SK-N-SH treated with all-trans-retinoic acid at 6 μM for 48 hours (cell line): ENCODE measurements at regions not wholly inside any gene's neighbourhood (a gene's known extent, or its start where the extent isn't known, plus 50 kb on each side); places are given as distances from the start of the nearest gene placed in this dataset.

Experiments
- ATAC-seq: fragments of 200-7000 bp; cut with Tn5 transposase; 3 replicates; pipeline ENCODE4 v1.9.1; 2020; ENCODE audit warnings: mild to moderate bottlenecking, moderate library complexity
- BACH2 ChIP-seq: fragments of 250-450 bp; sonication (Bioruptor Pico); IDR thresholded peaks from 2 replicates; pipeline ENCODE4 v1.9.0; 2021; ENCODE audit warnings: mild to moderate bottlenecking, borderline replicate concordance
- CREB5 ChIP-seq: fragments of 250-450 bp; sonication (Bioruptor Pico); IDR thresholded peaks from 2 replicates; pipeline ENCODE4 v1.5.1; 2020; ENCODE audit warnings: low read depth, mild to moderate bottlenecking, moderate library complexity
- CSDC2 ChIP-seq: fragments of 250-450 bp; sonication (Bioruptor Pico); IDR thresholded peaks from 2 replicates; pipeline ENCODE4 v1.5.0; 2020; ENCODE audit warnings: mild to moderate bottlenecking, moderate library complexity
- CSRNP3 ChIP-seq: fragments of 250-450 bp; sonication (Bioruptor Pico); IDR thresholded peaks from 2 replicates; pipeline ENCODE4 v1.5.1; 2021; ENCODE audit warnings: mild to moderate bottlenecking, moderate library complexity
- GLIS3 ChIP-seq: fragments of 250-450 bp; sonication (Bioruptor Pico); IDR thresholded peaks from 2 replicates; pipeline ENCODE4 v1.5.0; 2020; ENCODE audit warnings: mild to moderate bottlenecking, moderate library complexity
- OSR1 ChIP-seq: fragments of 250-450 bp; sonication (Bioruptor Pico); IDR thresholded peaks from 2 replicates; pipeline ENCODE4 v1.8.0; 2022; ENCODE audit warnings: moderate library complexity, mild to moderate bottlenecking, inconsistent platforms
- PATZ1 ChIP-seq: fragments of 250-450 bp; sonication (Bioruptor Pico); IDR thresholded peaks from 2 replicates; pipeline ENCODE4 v1.8.0; 2020; ENCODE audit warnings: mild to moderate bottlenecking, moderate library complexity, borderline replicate concordance
- POU6F1 ChIP-seq: fragments of 250-450 bp; sonication (Bioruptor Pico); IDR thresholded peaks from 2 replicates; pipeline ENCODE4 v1.8.0; 2021; ENCODE audit warnings: low read depth, mild to moderate bottlenecking, moderate library complexity, borderline replicate concordance
- PPARA ChIP-seq: fragments of 250-450 bp; sonication (Bioruptor Pico); IDR thresholded peaks from 2 replicates; pipeline ENCODE4 v1.5.0; 2020; ENCODE audit warnings: mild to moderate bottlenecking, borderline replicate concordance
- RARB ChIP-seq: fragments of 250-450 bp; sonication (Bioruptor Pico); IDR thresholded peaks from 2 replicates; pipeline ENCODE4 v1.8.0; 2021; ENCODE audit warnings: mild to moderate bottlenecking, moderate library complexity
- SNAI2 ChIP-seq: fragments of 250-450 bp; sonication (Bioruptor Pico); IDR thresholded peaks from 2 replicates; pipeline ENCODE4 v1.5.0; 2020; ENCODE audit warnings: mild to moderate bottlenecking, moderate library complexity
- TCF4 ChIP-seq: fragments of 250-450 bp; sonication (Bioruptor Pico); IDR thresholded peaks from 2 replicates; pipeline ENCODE4 v1.8.0; 2021; ENCODE audit warnings: mild to moderate bottlenecking, moderate library complexity, borderline replicate concordance
- TOX ChIP-seq: fragments of 250-450 bp; sonication (Bioruptor Pico); IDR thresholded peaks from 2 replicates; pipeline ENCODE4 v1.8.0; 2021; ENCODE audit warnings: mild to moderate bottlenecking, moderate library complexity, borderline replicate concordance
- TSHZ2 ChIP-seq: fragments of 250-450 bp; sonication (Bioruptor Pico); IDR thresholded peaks from 2 replicates; pipeline ENCODE4 v1.5.0; 2020; ENCODE audit warnings: mild to moderate bottlenecking, moderate library complexity
- ZFP3 ChIP-seq: fragments of 250-450 bp; sonication (Bioruptor Pico); IDR thresholded peaks from 2 replicates; pipeline ENCODE4 v1.5.0; 2020; ENCODE audit warnings: mild to moderate bottlenecking, moderate library complexity
- ZFP30 ChIP-seq: fragments of 450-650 bp; formaldehyde crosslinking; IDR thresholded peaks from 2 replicates; pipeline ENCODE4 v1.5.0; 2022; ENCODE audit warnings: mild to moderate bottlenecking, moderate library complexity
- ZNF565 ChIP-seq: fragments of 450-650 bp; formaldehyde crosslinking; conservative IDR thresholded peaks from 2 replicates; pipeline ENCODE4 v1.5.0; 2020; ENCODE audit warnings: low read depth, mild to moderate bottlenecking, moderate library complexity
- ZNF70 ChIP-seq: fragments of 450-650 bp; formaldehyde crosslinking; IDR thresholded peaks from 2 replicates; pipeline ENCODE4 v1.5.0; 2020; ENCODE audit warnings: mild to moderate bottlenecking, moderate library complexity
- ZNF8 ChIP-seq: fragments of 450-650 bp; formaldehyde crosslinking; IDR thresholded peaks from 2 replicates; pipeline ENCODE4 v1.5.0; 2020; ENCODE audit warnings: mild to moderate bottlenecking, moderate library complexity

GRCh38 chr2:82797469-82797868 is 1661.6 kb downstream of the SUCLG1 start:
- ATAC-seq, result no peak
- TF ChIP-seq OSR1 (CRISPR knock-in tag) (no peak), PATZ1 (no peak), ZNF565 (no peak), RARB (CRISPR knock-in tag) (no peak)
- TF ChIP-seq, all 23 proteins: peak for 0

- no peak for ATAC-seq
Observed at GRCh38 chr2:82796132-82796531, 1662.9 kb downstream of the SUCLG1 start.

More at GRCh38 chr2:82796132-82796531, 1662.9 kb downstream of the SUCLG1 start:
- TF ChIP-seq SNAI2 (CRISPR knock-in tag), result no peak
- TF ChIP-seq OSR1 (CRISPR knock-in tag), result no peak
- TF ChIP-seq PPARA (CRISPR knock-in tag), result no peak
- no peak for TF ChIP-seq BACH2 (CRISPR knock-in tag)
- no peak for TF ChIP-seq TSHZ2 (CRISPR knock-in tag)
- TF ChIP-seq ZFP30 (CRISPR knock-in tag), result no peak
- TF ChIP-seq POU6F1 (CRISPR knock-in tag), result no peak
- no peak for TF ChIP-seq RARB (CRISPR knock-in tag)
- no peak for TF ChIP-seq ZNF70 (CRISPR knock-in tag)
- no peak for TF ChIP-seq ZNF8 (CRISPR knock-in tag)
- no peak for TF ChIP-seq ZFP3
- TF ChIP-seq TCF4 (CRISPR knock-in tag), result no peak
- TF ChIP-seq CSDC2 (CRISPR knock-in tag), result no peak
- no peak for TF ChIP-seq CREB5 (CRISPR knock-in tag)
- no peak for TF ChIP-seq CSRNP3 (CRISPR knock-in tag)
- TF ChIP-seq ZNF565, result no peak
- no peak for TF ChIP-seq GLIS3 (CRISPR knock-in tag)
- no peak for TF ChIP-seq TOX (CRISPR knock-in tag)
